ENCODE measurements at regions not wholly inside any gene's neighbourhood (a gene's known extent, or its start where the extent isn't known, plus 50 kb on each side); places are given as distances from the start of the nearest gene placed in this dataset.

- TF ChIP-seq ELF4 (IDR thresholded peaks at IDR 0.05) (no peak), TARDBP (IDR thresholded peaks at IDR 0.05) (no peak), HDGF (IDR thresholded peaks at IDR 0.05; ENCODE audit: borderline replicate concordance) (no peak), SP1 (IDR thresholded peaks at IDR 0.05) (no peak)
- ChIA-PET CTCF (no interaction called here), POLR2A (no interaction called here)
- no peak for DNase-seq (ENCODE audit: extremely low spot score)
Observed at GRCh38 chr13:40171566-40171965, 494.9 kb downstream of the FOXO1 start.

DNA sequence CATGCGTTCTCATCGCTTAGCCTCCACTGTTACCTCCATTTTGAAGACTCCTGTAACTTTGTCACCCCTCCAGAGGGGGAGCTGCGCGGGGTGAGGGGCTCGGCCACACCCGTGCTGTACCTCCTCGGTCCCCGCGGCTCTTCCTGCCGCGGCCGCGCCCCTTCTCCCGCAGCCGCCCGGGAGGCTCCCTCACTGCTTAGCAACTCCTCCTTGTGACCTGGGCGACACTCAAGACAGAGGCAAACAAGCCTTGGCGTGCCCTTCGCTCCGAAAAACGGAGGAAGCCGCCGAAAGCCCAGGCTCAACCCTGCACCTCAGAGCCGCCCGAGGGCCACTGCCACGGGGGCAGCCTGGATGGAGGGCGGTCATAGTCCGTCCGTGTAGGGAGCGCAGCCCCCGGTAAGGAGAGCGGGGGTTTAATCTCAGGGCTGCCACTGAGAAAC is 494.3 kb downstream of the FOXO1 start:
- no peak for DNase-seq (ENCODE audit: extremely low spot score)
- TF ChIP-seq ARNT (IDR thresholded peaks at IDR 0.05) = no peak
- TF ChIP-seq, protein P1, sequence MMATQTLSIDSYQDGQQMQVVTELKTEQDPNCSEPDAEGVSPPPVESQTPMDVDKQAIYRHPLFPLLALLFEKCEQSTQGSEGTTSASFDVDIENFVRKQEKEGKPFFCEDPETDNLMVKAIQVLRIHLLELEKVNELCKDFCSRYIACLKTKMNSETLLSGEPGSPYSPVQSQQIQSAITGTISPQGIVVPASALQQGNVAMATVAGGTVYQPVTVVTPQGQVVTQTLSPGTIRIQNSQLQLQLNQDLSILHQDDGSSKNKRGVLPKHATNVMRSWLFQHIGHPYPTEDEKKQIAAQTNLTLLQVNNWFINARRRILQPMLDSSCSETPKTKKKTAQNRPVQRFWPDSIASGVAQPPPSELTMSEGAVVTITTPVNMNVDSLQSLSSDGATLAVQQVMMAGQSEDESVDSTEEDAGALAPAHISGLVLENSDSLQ (IDR thresholded peaks at IDR 0.05) = no peak
- TF ChIP-seq ZNF384 (IDR thresholded peaks at IDR 0.05) = no peak
- no peak for TF ChIP-seq TARDBP (IDR thresholded peaks at IDR 0.05)
- no peak for TF ChIP-seq SUZ12 (IDR thresholded peaks at IDR 0.05)
- no peak for TF ChIP-seq LEF1 (IDR thresholded peaks at IDR 0.05; ENCODE audit: borderline replicate concordance)
- TF ChIP-seq ELF4 (IDR thresholded peaks at IDR 0.05) = no peak
- no peak for TF ChIP-seq SP1 (IDR thresholded peaks at IDR 0.05)
- no peak for TF ChIP-seq CTBP1 (IDR thresholded peaks at IDR 0.05; ENCODE audit: borderline replicate concordance)
- no peak for TF ChIP-seq BHLHE40 (IDR thresholded peaks at IDR 0.05; ENCODE audit: borderline replicate concordance)
- no peak for TF ChIP-seq HDGF (IDR thresholded peaks at IDR 0.05; ENCODE audit: borderline replicate concordance)
- TF ChIP-seq L3MBTL2 (conservative IDR thresholded peaks at IDR 0.05) = no peak
- no peak for TF ChIP-seq FOXK2 (IDR thresholded peaks at IDR 0.05)
- ChIA-PET POLR2A (no interaction called here), CTCF (no interaction called here)

- no peak for TF ChIP-seq FOXK2 (IDR thresholded peaks at IDR 0.05)
- no peak for TF ChIP-seq SP1 (IDR thresholded peaks at IDR 0.05)
- no peak for TF ChIP-seq FOXA1 (IDR thresholded peaks at IDR 0.05)
- no peak for TF ChIP-seq ZNF384 (IDR thresholded peaks at IDR 0.05)
- TF ChIP-seq LEF1 (IDR thresholded peaks at IDR 0.05; ENCODE audit: borderline replicate concordance) = no peak
- no peak for TF ChIP-seq CTBP1 (IDR thresholded peaks at IDR 0.05; ENCODE audit: borderline replicate concordance)
- TF ChIP-seq HDGF (IDR thresholded peaks at IDR 0.05; ENCODE audit: borderline replicate concordance) = no peak
- TF ChIP-seq BHLHE40 (IDR thresholded peaks at IDR 0.05; ENCODE audit: borderline replicate concordance) = no peak
- TF ChIP-seq ARNT (IDR thresholded peaks at IDR 0.05) = no peak
- TF ChIP-seq SUZ12 (IDR thresholded peaks at IDR 0.05) = no peak
- no peak for TF ChIP-seq L3MBTL2 (conservative IDR thresholded peaks at IDR 0.05)
- DNase-seq (ENCODE audit: extremely low spot score) = no peak
- POLR2A ChIA-PET = no interaction called here
- CTCF ChIA-PET = no interaction called here
Observed at GRCh38 chr13:40172878-40173277, 493.6 kb downstream of the FOXO1 start.

DNA sequence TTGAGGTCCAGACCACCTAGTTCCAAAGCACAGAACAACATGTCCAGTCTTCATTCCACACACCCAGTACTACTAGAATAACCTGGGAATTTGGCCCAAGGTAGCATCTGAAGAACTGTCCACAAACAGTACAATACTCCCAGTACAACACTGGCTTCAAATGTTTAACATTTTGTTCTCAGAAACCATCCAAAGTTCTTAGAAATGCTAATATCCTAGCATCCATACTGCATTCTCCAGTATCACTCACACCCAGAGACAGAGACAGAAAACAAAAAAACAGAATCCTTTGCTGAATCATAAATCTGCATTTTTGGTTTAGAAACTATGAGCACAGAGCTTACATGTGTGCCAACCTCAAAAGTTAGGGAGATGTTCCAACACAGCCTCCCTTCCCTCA is 490.8 kb downstream of the FOXO1 start:
- no peak for DNase-seq (ENCODE audit: extremely low spot score)

DNA sequence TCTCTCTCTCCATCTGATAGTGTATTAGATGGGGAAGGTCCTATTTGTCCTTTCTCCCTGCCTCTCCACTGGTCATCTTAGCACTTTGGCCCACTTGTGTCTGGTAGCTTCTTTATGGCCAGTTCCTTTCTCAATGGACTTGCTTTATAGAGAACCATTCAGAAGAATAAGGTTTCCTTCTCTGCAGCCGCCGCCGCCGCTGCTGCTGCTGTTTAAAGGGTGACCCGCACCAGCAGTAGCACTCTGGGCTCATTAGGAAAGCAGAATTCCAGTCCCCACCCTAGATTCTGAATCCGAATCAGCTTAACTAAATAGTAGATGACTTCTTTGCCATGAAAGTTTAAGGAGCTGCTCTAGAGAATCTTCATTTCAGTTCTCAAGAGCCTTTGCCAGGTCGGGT is 490.2 kb downstream of the FOXO1 start:
- ChIA-PET POLR2A (no interaction called here), CTCF (no interaction called here)
- no peak for DNase-seq (ENCODE audit: extremely low spot score)
- no peak for TF ChIP-seq SUZ12 (IDR thresholded peaks at IDR 0.05)
- TF ChIP-seq NFRKB (IDR thresholded peaks at IDR 0.05) = no peak
- TF ChIP-seq ELF4 (IDR thresholded peaks at IDR 0.05) = no peak
- no peak for TF ChIP-seq L3MBTL2 (conservative IDR thresholded peaks at IDR 0.05)

More for the DNA sequence above, 490.8 kb downstream of the FOXO1 start:
- POLR2A ChIA-PET = no interaction called here
- CTCF ChIA-PET = no interaction called here
- TF ChIP-seq ZNF384 (IDR thresholded peaks at IDR 0.05) = no peak
- no peak for TF ChIP-seq CTBP1 (IDR thresholded peaks at IDR 0.05; ENCODE audit: borderline replicate concordance)
- TF ChIP-seq LEF1 (IDR thresholded peaks at IDR 0.05; ENCODE audit: borderline replicate concordance) = no peak
- no peak for TF ChIP-seq ARNT (IDR thresholded peaks at IDR 0.05)
- TF ChIP-seq, protein P1 (IDR thresholded peaks at IDR 0.05) = no peak
- no peak for TF ChIP-seq FOXK2 (IDR thresholded peaks at IDR 0.05)
- TF ChIP-seq L3MBTL2 (conservative IDR thresholded peaks at IDR 0.05) = no peak
- TF ChIP-seq HDGF (IDR thresholded peaks at IDR 0.05; ENCODE audit: borderline replicate concordance) = no peak
- no peak for TF ChIP-seq BHLHE40 (IDR thresholded peaks at IDR 0.05; ENCODE audit: borderline replicate concordance)
- TF ChIP-seq SP1 (IDR thresholded peaks at IDR 0.05) = no peak
- no peak for TF ChIP-seq SUZ12 (IDR thresholded peaks at IDR 0.05)
- no peak for TF ChIP-seq NFRKB (IDR thresholded peaks at IDR 0.05)
- TF ChIP-seq TARDBP (IDR thresholded peaks at IDR 0.05) = no peak
- no peak for TF ChIP-seq FOXM1 (IDR thresholded peaks at IDR 0.05; ENCODE audit: borderline replicate concordance)
- no peak for TF ChIP-seq FOXA1 (IDR thresholded peaks at IDR 0.05)
- TF ChIP-seq ELF4 (IDR thresholded peaks at IDR 0.05) = no peak

GRCh38 chr13:40178130-40178529 is 488.3 kb downstream of the FOXO1 start:
- no peak for DNase-seq (ENCODE audit: extremely low spot score)
- CTCF ChIA-PET = no interaction called here
- POLR2A ChIA-PET = no interaction called here
- TF ChIP-seq HDGF (IDR thresholded peaks at IDR 0.05; ENCODE audit: borderline replicate concordance) (no peak), FOXK2 (IDR thresholded peaks at IDR 0.05) (no peak), ZNF384 (IDR thresholded peaks at IDR 0.05) (no peak), ELF4 (IDR thresholded peaks at IDR 0.05) (no peak), SUZ12 (IDR thresholded peaks at IDR 0.05) (no peak), CTBP1 (IDR thresholded peaks at IDR 0.05; ENCODE audit: borderline replicate concordance) (no peak), SP1 (IDR thresholded peaks at IDR 0.05) (no peak), BHLHE40 (IDR thresholded peaks at IDR 0.05; ENCODE audit: borderline replicate concordance) (no peak), ARNT (IDR thresholded peaks at IDR 0.05) (no peak), NFRKB (IDR thresholded peaks at IDR 0.05) (no peak), FOXM1 (IDR thresholded peaks at IDR 0.05; ENCODE audit: borderline replicate concordance) (no peak), LEF1 (IDR thresholded peaks at IDR 0.05; ENCODE audit: borderline replicate concordance) (no peak), FOXA1 (IDR thresholded peaks at IDR 0.05) (no peak), TARDBP (IDR thresholded peaks at IDR 0.05) (no peak), L3MBTL2 (conservative IDR thresholded peaks at IDR 0.05) (no peak)
- TF ChIP-seq, protein P1 (IDR thresholded peaks at IDR 0.05) = no peak
